ENCODE measurements at regions not wholly inside any gene's neighbourhood (a gene's known extent, or its start where the extent isn't known, plus 50 kb on each side); places are given as distances from the start of the nearest gene placed in this dataset.

DNA sequence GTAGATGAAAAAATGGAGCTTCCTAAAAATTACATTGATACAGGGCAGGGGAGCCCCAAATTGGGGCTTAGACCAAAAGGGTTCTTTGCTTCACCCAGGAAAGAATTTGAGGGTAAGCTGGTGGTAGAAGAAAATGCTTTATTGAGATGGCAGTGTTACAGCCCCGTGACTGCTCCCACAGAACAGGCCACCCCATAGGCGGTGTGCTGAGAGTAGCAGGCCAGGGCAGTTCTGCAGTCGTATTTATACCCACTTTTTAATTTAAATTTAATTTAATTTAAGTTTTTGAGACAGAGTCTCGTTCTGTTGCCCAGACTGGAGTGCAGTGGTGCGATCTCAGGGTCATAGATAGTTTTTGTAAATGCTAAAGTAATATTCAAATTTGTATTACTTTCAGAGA lies 265.0 kb downstream of the CDH26 start:
- TF ChIP-seq SPI1 (IDR thresholded peaks at IDR 0.05; ENCODE audit: low read depth, low read length) (no peak), POLR2AphosphoS5 (IDR thresholded peaks at IDR 0.05; ENCODE audit: low read depth, low read length) (no peak), POU2F2 (IDR thresholded peaks at IDR 0.05; ENCODE audit: low read depth, low read length) (no peak), PAX5 (IDR thresholded peaks at IDR 0.05; ENCODE audit: insufficient read depth, low read length, severe bottlenecking) (no peak), TAF1 (IDR thresholded peaks at IDR 0.05; ENCODE audit: low read depth, low read length) (no peak), POLR2A (IDR thresholded peaks at IDR 0.05; ENCODE audit: low read depth, low read length) (no peak)
- FAIRE-seq (no peak), DNase-seq (ENCODE audit: insufficient read length, low spot score) (no peak)

DNA sequence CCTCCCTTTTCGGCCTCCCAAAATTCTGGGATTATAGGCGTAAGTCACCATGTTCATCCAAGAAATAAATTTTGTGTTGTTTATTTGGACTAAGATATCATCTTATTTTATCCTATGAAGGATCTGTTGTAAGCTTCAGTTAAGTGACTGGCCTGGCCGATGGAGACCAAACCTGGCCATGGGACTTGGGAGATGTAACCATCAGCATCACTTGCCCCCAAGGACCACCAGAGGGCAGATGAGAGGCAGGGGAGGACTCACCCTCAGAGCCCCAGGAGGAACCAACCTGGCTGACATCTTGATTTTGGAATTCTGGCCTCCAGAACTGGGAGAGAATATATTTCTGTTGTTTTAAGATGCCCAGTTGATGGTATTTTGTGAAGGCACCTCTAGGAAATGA lies 266.7 kb downstream of the CDH26 start:
- no peak for FAIRE-seq
- no peak for DNase-seq (ENCODE audit: insufficient read length, low spot score)

GRCh38 chr20:60228255-60228654 lies 270.0 kb downstream of the CDH26 start:
- DNase-seq (ENCODE audit: insufficient read length, low spot score) (no peak), FAIRE-seq (no peak)
- TF ChIP-seq POU2F2 (IDR thresholded peaks at IDR 0.05; ENCODE audit: low read depth, low read length) (no peak), POLR2A (IDR thresholded peaks at IDR 0.05; ENCODE audit: low read depth, low read length) (no peak), SPI1 (IDR thresholded peaks at IDR 0.05; ENCODE audit: low read depth, low read length) (peak; percentile 51), POLR2AphosphoS5 (IDR thresholded peaks at IDR 0.05; ENCODE audit: low read depth, low read length) (no peak), PAX5 (IDR thresholded peaks at IDR 0.05; ENCODE audit: insufficient read depth, low read length, severe bottlenecking) (no peak)

More for the DNA sequence above, 266.7 kb downstream of the CDH26 start:
- TF ChIP-seq TAF1 (IDR thresholded peaks at IDR 0.05; ENCODE audit: low read depth, low read length) (no peak), SPI1 (IDR thresholded peaks at IDR 0.05; ENCODE audit: low read depth, low read length) (no peak), POLR2A (IDR thresholded peaks at IDR 0.05; ENCODE audit: low read depth, low read length) (no peak), PAX5 (IDR thresholded peaks at IDR 0.05; ENCODE audit: insufficient read depth, low read length, severe bottlenecking) (no peak), POU2F2 (IDR thresholded peaks at IDR 0.05; ENCODE audit: low read depth, low read length) (no peak), POLR2AphosphoS5 (IDR thresholded peaks at IDR 0.05; ENCODE audit: low read depth, low read length) (no peak)

- FAIRE-seq (no peak), DNase-seq (ENCODE audit: insufficient read length, low spot score) (no peak)
- TF ChIP-seq POLR2A (IDR thresholded peaks at IDR 0.05; ENCODE audit: low read depth, low read length) (no peak), POU2F2 (IDR thresholded peaks at IDR 0.05; ENCODE audit: low read depth, low read length) (no peak), PAX5 (IDR thresholded peaks at IDR 0.05; ENCODE audit: insufficient read depth, low read length, severe bottlenecking) (no peak), POLR2AphosphoS5 (IDR thresholded peaks at IDR 0.05; ENCODE audit: low read depth, low read length) (no peak), TAF1 (IDR thresholded peaks at IDR 0.05; ENCODE audit: low read depth, low read length) (no peak), SPI1 (IDR thresholded peaks at IDR 0.05; ENCODE audit: low read depth, low read length) (no peak)
These were observed 274.2 kb downstream of the CDH26 start for GRCh38 chr20:60232380-60232779.

GRCh38 chr20:60233018-60233630 lies 274.9 kb downstream of the CDH26 start:
- no peak for TF ChIP-seq POLR2AphosphoS5 (IDR thresholded peaks at IDR 0.05; ENCODE audit: low read depth, low read length)
- TF ChIP-seq POLR2A (IDR thresholded peaks at IDR 0.05; ENCODE audit: low read depth, low read length): no peak
- no peak for TF ChIP-seq POU2F2 (IDR thresholded peaks at IDR 0.05; ENCODE audit: low read depth, low read length)
- TF ChIP-seq PAX5 (IDR thresholded peaks at IDR 0.05; ENCODE audit: insufficient read depth, low read length, severe bottlenecking): no peak
- DNase-seq (ENCODE audit: insufficient read length, low spot score) (no peak), FAIRE-seq (no peak)

- TF ChIP-seq POLR2AphosphoS5 (IDR thresholded peaks at IDR 0.05; ENCODE audit: low read depth, low read length) (no peak), SPI1 (IDR thresholded peaks at IDR 0.05; ENCODE audit: low read depth, low read length) (no peak), TAF1 (IDR thresholded peaks at IDR 0.05; ENCODE audit: low read depth, low read length) (no peak), POLR2A (IDR thresholded peaks at IDR 0.05; ENCODE audit: low read depth, low read length) (no peak), PAX5 (IDR thresholded peaks at IDR 0.05; ENCODE audit: insufficient read depth, low read length, severe bottlenecking) (no peak), POU2F2 (IDR thresholded peaks at IDR 0.05; ENCODE audit: low read depth, low read length) (no peak)
- DNase-seq (ENCODE audit: insufficient read length, low spot score) (no peak), FAIRE-seq (no peak)
These were observed 278.4 kb downstream of the CDH26 start for GRCh38 chr20:60236613-60237012.

- no peak for TF ChIP-seq PAX5 (IDR thresholded peaks at IDR 0.05; ENCODE audit: insufficient read depth, low read length, severe bottlenecking)
- no peak for TF ChIP-seq POLR2A (IDR thresholded peaks at IDR 0.05; ENCODE audit: low read depth, low read length)
- no peak for TF ChIP-seq TAF1 (IDR thresholded peaks at IDR 0.05; ENCODE audit: low read depth, low read length)
- no peak for TF ChIP-seq SPI1 (IDR thresholded peaks at IDR 0.05; ENCODE audit: low read depth, low read length)
- TF ChIP-seq POLR2AphosphoS5 (IDR thresholded peaks at IDR 0.05; ENCODE audit: low read depth, low read length): no peak
- no peak for TF ChIP-seq POU2F2 (IDR thresholded peaks at IDR 0.05; ENCODE audit: low read depth, low read length)
- no peak for FAIRE-seq
- no peak for DNase-seq (ENCODE audit: insufficient read length, low spot score)
These were observed 279.8 kb downstream of the CDH26 start for GRCh38 chr20:60237981-60238380.

GRCh38 chr20:60238992-60239660 lies 280.9 kb downstream of the CDH26 start:
- TF ChIP-seq TAF1 (IDR thresholded peaks at IDR 0.05; ENCODE audit: low read depth, low read length): no peak
- FAIRE-seq (no peak), DNase-seq (ENCODE audit: insufficient read length, low spot score) (no peak)

- TF ChIP-seq POLR2AphosphoS5 (IDR thresholded peaks at IDR 0.05; ENCODE audit: low read depth, low read length): no peak
- no peak for TF ChIP-seq POU2F2 (IDR thresholded peaks at IDR 0.05; ENCODE audit: low read depth, low read length)
- no peak for TF ChIP-seq TAF1 (IDR thresholded peaks at IDR 0.05; ENCODE audit: low read depth, low read length)
- no peak for TF ChIP-seq SPI1 (IDR thresholded peaks at IDR 0.05; ENCODE audit: low read depth, low read length)
- no peak for TF ChIP-seq POLR2A (IDR thresholded peaks at IDR 0.05; ENCODE audit: low read depth, low read length)
- TF ChIP-seq PAX5 (IDR thresholded peaks at IDR 0.05; ENCODE audit: insufficient read depth, low read length, severe bottlenecking): no peak
- no peak for FAIRE-seq
These were observed 281.7 kb downstream of the CDH26 start for GRCh38 chr20:60239956-60240355.

DNA sequence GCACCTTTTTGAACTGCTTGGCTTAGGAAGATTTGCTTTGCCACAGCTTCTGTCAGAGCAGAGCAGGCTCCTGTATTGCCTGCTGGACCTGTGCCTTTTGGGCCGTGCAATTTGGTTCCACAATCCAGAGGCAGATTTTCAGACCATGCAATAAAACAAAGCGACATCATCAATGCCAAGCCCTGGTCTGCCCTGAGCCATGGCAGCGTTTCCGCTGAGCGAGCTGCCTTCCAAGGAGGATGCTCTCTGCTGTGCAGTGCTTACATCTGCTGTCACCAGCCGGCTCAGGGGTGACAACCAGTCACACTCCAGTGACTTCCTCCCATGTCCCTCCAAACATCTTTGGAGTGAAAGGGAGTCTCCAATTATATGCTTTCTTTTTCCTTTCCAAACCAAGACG lies 282.2 kb downstream of the CDH26 start:
- TF ChIP-seq SPI1 (IDR thresholded peaks at IDR 0.05; ENCODE audit: low read depth, low read length) (no peak), POLR2A (IDR thresholded peaks at IDR 0.05; ENCODE audit: low read depth, low read length) (no peak), POLR2AphosphoS5 (IDR thresholded peaks at IDR 0.05; ENCODE audit: low read depth, low read length) (no peak), TAF1 (IDR thresholded peaks at IDR 0.05; ENCODE audit: low read depth, low read length) (no peak), PAX5 (IDR thresholded peaks at IDR 0.05; ENCODE audit: insufficient read depth, low read length, severe bottlenecking) (no peak), POU2F2 (IDR thresholded peaks at IDR 0.05; ENCODE audit: low read depth, low read length) (no peak)
- no peak for FAIRE-seq
- DNase-seq (ENCODE audit: insufficient read length, low spot score): no peak

More at GRCh38 chr20:60239956-60240355, 281.7 kb downstream of the CDH26 start:
- DNase-seq (ENCODE audit: insufficient read length, low spot score): no peak

Measured in GM12891 (cell line).